ELR (cell line): ENCODE measurements at regions not wholly inside any gene's neighbourhood (a gene's known extent, or its start where the extent isn't known, plus 50 kb on each side); places are given as distances from the start of the nearest gene placed in this dataset.

Source experiments
- DNase-seq: peaks from one replicate; pipeline ENCODE4 v3.0.0-alpha.2; 2015; ENCODE audit warnings: low read depth

GRCh38 chrX:141759238-141759637, 60.7 kb upstream of the SPANXD start:
- DNase-seq, result no peak

- DNase-seq, result peak; percentile 66
Measured at GRCh38 chrX:141760761-141761160, 62.2 kb upstream of the SPANXD start.

GRCh38 chrX:141787655-141788054, 50.5 kb upstream of the MAGEC3 start:
- DNase-seq, result no peak
